NCI-H510A (cell line): ENCODE measurements at regions not wholly inside any gene's neighbourhood (a gene's known extent, or its start where the extent isn't known, plus 50 kb on each side); places are given as distances from the start of the nearest gene placed in this dataset.

ENCODE experiments used
- DNase-seq: peaks from one replicate; lab custom pipeline; 2025; lab: John Stamatoyannopoulos, UW

- DNase-seq: no peak
These were observed 144.8 kb downstream of the BCOR start for GRCh38 chrX:39952989-39953388.

- DNase-seq: peak; percentile 59
These were observed 143.9 kb downstream of the BCOR start for GRCh38 chrX:39953879-39954278.

DNA sequence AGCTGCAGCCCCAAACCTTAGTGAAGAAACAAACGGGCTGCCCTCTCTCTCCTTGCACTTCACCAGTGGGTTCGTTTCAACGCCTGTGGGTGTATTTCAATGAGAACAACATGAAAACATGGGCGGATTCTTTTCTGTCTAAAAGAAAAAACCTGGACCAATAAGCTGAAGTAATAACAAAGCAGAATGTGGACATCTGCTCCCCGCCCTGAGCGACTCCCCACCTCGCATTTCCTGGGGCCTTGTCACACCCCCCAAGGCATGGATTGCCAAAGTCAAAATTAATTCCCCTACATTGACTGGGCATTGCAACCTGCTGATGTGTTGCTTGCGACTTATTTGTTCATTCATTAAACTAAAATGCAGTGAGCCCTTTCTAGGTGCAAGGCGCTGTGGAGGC, 142.9 kb downstream of the BCOR start:
- no peak for DNase-seq

GRCh38 chrX:39955625-39956024, 142.1 kb downstream of the BCOR start:
- DNase-seq: no peak

DNA sequence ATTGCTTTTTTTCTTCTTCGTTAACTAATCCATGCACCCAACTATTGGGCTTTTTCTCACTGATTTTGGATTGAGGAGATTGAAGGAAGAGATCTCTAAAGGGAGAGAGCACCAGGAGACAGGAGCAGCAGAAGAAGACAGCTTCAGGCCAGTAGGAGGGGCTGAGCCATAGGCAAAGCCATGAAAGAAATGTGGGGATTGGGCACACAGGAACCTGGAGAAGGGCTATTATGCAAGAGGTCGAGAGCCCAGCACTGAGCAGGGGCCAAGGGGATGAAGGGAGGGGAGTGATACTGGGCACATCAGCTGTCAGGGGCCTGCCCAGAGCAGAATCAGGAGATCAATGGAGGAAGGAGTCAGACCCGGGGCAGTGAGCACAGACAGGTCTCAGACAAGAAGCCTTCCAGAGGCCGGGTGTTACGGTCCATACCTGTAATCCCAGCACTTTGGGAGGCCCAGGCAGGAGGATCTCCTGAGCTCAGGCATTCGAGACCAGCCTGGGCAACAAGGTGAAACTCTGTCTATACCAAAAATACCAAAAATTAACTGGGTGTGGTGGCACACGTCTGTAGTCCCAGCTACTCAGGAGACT, 140.9 kb downstream of the BCOR start:
- no peak for DNase-seq

DNA sequence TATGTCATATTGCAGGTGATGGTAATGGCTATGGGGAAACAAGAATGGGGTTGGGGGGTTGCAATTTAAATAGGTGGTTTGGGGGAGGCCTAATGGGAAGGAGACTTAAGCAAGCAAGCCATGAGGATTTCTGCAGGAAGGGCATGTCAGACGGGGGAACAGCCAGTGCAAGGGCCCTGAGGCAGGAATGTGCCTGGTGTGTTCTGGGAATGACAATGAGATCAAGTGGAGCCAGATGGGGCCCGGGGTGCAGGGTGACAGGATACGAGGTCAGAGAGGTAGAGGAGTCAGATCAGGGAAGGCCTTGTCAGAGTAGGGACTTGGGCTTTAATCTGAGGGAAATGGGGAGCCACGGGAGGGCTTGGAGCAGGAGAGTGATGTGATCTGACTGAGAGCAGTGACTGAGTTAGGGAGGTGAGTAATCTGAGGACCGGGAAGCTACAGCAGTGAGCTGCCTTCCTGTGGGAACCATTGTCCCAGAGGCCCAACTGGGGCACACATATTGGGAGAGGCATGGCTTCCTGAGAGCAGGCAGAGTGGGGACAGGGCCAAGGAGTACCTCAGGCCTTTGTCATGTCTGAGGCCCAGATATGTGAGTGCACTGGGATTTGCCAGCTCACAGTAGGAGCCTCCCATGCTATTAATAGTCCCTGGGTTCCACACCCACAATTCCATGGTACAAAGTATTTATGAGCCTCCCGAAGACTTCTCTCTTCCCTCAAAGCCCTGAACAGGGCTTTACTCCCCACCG, 139.8 kb downstream of the BCOR start:
- DNase-seq: no peak

DNA sequence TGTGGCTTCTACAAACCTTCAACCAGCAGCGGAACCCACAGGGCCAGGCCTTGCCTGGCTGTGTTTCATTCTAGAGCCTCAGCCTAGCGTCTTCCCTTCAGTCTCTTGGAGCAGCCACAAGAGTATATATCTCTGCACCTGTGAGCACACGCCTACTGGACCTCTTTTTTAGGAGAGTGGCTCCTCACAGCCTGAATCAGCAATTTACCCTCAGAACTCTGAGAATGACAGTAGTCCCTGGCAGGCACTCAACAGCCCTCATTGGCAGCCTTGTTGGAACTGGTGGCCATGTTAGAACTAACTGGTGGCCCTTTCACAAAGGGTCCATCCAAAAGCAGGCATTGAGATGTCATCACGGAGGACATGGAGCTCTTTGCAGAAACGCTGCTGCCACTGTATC, 138.9 kb downstream of the BCOR start:
- DNase-seq: no peak

- DNase-seq: no peak
These were observed 137.5 kb downstream of the BCOR start for GRCh38 chrX:39960219-39960618.

- no peak for DNase-seq
These were observed 136.3 kb downstream of the BCOR start for GRCh38 chrX:39961441-39961840.

- DNase-seq: no peak
These were observed 132.6 kb downstream of the BCOR start for GRCh38 chrX:39965051-39965573.

DNA sequence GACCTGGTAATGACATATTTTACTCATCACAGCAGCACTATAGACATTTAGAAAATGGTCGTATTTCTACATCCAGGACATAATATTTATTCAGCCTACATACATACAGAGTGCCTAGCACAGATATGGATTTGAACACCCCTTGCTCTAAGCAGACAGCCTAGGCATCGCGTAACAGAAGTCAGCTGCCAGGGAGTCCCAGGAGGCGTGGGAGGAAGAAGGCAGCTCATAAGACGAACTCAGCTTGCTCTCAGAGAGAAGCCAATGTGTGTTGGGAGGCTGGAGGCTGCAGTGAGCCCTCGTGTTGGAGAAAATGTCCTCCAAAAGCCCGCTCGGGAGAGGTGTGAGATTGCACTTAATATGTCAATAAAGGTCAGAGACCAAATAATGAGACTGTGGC, 131.6 kb downstream of the BCOR start:
- DNase-seq: no peak

DNA sequence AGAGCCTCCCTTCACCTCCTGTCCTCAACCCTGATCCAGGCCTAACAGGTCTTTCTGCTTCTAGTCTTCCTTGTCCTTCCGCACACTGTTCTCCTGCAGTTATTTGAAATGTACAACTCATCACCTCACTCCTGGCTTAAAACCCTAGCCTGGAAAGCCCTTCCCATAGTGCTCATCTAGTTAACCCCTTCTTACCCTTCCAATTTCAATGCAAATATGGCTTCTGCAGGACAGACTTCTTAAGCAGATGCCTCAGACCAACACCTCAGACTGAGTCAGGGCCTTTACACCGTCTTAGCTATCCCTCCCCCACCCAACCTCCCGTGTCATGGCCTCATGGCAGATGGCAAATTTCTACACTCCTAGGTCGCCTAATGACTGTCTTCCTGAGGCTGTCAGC, 130.4 kb downstream of the BCOR start:
- no peak for DNase-seq

DNA sequence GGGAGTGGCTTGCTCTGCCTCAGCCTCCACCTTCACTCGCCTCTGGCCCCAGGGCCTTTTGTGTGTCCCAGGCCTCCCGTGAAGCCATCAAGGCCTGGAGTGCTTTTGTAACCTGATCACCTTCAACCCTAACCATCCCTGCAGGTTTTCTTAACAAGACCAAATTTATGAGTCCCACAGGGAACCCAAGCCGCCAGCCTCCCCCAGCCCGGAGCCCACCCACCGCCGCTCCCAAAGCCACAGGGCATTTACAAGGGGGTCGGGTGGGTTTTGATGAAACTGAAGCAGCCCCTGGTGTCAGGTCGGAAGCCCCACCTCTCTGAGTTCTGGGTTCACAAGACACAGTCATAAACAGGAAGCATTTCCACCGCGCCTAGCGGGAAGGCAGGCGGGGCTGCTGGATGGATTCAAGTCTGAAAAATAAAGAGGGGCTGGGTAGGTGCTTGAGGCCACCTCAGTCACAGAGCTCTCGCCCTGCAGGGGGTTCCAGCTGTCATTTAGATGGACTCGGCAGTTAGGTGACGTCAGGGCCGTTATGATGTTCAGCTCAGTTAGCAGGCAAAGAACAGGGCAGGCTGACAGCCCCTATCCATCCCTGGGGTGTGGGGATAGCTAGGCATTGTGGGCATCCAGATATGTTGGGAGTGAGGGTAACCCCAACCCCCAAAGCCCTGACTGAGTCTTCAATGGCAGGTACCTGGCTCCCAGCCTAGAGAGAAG, 128.5 kb downstream of the BCOR start:
- peak; percentile 87 for DNase-seq

DNA sequence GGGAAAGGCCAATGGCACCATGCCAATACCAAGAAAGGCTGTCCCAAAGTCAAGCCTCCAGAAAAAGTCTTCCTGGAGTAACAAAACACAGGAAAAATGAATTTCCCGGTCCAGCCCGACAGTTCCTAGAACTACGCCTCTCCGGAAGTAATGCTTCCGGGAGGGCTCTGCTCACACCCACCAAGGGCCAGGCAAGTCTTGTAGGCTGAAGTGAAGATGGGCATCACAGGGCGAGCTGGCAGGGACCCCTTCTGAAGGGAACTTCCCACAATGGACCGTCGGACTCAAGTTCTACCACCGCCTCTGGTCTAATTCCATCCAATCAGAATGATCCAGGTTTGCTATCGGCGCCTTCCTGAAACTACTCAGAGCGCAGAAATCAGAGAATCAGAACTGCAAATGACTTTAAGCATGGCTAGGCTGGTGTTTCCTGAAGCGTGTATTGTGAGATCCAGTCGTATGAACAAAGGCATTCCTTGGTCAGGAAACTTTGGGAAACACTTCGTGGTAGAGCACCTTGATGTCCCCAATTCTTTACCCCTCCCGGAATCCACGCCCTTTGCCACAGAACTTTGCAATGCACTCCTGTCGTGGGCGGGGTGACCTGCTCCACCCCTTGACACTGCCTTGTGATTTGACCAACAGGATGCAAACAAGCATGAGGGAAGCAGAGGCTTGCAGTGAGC, 127.8 kb downstream of the BCOR start:
- no peak for DNase-seq

GRCh38 chrX:39971760-39972159, 126.0 kb downstream of the BCOR start:
- DNase-seq: no peak

DNA sequence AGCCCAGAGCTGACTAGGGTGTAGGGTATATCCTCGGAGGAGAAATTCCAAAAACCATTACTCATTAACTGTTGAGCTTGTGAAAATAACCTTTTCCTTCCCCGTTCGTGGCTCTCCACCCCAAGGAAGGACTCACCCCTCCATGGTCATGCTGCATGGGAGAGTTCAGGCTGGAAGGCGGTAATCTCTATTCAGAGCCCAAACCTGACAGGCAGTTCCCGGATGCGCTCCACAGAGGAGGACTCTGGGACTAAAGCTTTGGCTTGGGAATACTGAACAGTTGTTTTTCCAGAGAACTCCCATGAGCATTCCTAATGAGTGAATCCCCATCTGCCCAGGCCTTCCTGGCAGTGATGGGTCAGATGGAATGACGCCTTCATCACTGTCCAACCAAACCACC, 125.4 kb downstream of the BCOR start:
- no peak for DNase-seq

GRCh38 chrX:39973810-39974209, 123.9 kb downstream of the BCOR start:
- DNase-seq: no peak

GRCh38 chrX:39974270-39974669, 123.5 kb downstream of the BCOR start:
- DNase-seq: peak; percentile 65

DNA sequence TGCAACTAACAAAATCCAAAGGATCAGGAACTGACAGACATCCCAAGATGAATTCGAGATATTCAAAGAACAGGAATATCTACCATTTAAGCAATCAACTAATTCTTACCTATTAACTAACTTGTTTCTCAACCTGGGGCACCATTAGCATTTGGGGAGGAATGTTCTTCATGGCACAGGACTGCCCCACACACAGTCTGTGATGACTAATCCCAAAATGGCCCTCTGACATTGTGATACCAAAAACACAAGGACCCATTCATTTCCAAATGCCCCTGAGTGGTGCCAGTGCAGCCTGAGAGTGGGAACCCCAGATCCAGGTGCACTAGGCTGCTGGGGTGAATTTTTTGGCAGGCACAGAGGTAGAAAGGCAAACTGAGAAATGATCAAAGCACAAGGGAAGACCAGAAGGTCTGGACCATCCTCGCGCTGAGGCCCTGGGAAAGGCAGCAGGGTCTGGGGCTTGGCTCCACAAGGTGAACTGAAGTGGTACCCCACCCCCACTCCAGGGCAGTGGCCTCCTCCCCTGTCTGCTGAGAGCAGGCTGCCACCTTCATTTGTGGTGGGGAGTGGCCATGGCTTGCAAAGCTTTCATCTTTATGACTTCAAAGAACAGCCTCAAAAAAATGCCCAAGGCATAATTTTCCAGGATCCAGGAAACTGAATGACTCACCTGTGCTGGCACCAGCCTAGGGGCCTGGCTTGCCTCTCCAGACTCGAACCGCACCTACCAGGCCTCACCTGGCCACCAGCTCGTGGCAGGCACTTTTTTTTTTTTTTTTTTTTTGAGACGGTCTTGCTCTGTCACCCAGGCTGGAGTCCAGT, 122.4 kb downstream of the BCOR start:
- DNase-seq: peak; percentile 54

DNA sequence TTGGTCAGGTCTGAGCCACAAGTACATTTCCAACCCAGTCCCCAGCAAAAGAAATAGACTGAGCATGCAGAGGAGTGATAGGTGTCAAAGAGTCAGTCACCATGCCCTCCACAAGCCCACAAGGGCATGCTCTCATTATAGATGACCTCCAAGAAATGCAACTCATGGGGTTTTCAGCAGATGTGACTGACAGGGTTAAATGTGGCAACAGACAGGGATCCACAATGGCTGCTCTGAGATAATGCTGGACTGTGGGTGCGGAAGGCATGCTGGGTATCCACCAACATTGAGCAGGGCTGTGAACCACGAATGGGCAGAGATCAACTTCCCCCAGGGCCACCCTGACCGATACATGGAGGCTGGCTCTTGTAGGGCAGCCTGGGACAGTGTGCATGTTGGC, 115.8 kb downstream of the BCOR start:
- DNase-seq: no peak

DNA sequence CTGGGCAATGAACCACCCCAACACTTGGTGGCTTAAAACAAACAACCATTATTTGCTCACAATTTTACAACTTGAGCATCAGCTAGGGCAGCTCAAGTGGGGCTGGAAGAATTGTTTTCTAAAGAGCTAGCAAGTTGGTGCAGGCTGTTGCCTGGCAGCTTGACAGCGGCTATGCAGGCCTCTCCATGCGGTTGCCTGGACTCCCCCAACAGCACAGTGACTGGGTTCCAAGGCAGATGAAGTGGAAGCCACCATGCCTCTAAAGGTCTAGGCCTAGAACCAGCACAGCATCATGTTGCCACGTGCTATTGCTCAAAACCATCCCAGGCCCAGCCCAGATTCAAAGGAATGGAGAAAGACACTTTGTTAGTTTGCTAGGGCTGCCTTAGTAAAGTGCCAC, 114.8 kb downstream of the BCOR start:
- peak; percentile 86 for DNase-seq

- DNase-seq: no peak
These were observed 114.0 kb downstream of the BCOR start for GRCh38 chrX:39983715-39984114.
